ENCODE measurements at regions not wholly inside any gene's neighbourhood (a gene's known extent, or its start where the extent isn't known, plus 50 kb on each side); places are given as distances from the start of the nearest gene placed in this dataset.

DNA sequence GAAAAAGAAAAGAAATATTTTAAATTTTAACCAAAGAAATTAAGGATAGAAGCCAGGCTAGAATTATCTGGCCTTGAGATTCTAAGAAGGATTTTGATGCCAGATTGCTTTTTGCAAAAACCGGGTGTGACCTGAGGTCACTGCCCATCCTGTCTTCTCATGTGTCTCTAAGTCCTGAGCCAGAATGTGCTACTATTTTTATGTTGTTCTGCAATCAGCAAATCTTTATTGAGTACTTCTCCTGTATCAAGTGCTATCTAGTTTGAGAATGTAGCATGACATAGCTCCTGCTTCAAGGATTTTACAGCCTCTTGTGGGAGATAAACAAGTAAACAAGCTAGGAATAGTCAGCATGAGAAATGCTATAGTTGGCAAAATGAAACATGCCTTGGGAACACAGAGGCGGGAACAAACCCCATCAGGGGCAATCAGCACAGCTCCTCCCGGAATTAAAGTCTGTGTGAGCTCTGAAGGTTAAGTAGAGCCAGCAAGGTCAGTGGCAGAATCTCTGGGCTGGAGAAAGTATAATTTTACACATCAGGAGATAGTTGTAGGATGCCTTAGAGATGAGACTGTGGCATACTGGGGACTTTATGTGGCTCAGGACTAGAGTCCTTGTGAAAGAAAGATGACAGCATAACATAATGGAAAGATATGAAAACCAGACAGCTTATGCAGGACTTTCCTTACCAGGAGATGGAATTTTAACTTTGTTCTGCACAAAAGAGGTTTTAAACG lies 899.5 kb upstream of the SLC10A2 start:
- intact Hi-C loops (cut with DNase I; ENCODE audit: low total_unique reads), result no loop called here
- Histone ChIP-seq H3K36me3 (no peaks in the 10 kb centered on the region), H3K9me3 (no peaks in the 10 kb centered on the region), H3K27me3 (no peaks in the 10 kb centered on the region), H3K4me3 (no peak overlapping the region), H3K27ac (no peak overlapping the region), H3K4me1 (peaks cover 0 to 6% of the 10 kb centered on the region in 2 donors)
- TF ChIP-seq CTCF (IDR thresholded peaks at IDR 0.05) (no peak), POLR2AphosphoS5 (IDR thresholded peaks at IDR 0.05) (no peak), POLR2A (IDR thresholded peaks at IDR 0.05) (no peak)
- DNase-seq (ENCODE audit: low spot score in 2 of 2), result no peak

GRCh38 chr13:103961784-103962183 lies 895.6 kb upstream of the SLC10A2 start:
- no peak overlapping the region for H3K4me3 ChIP-seq
- intact Hi-C loops (cut with DNase I; ENCODE audit: low total_unique reads), result no loop called here
- H3K27ac ChIP-seq, result no peak overlapping the region
- peaks cover 0 to 6% of the 10 kb centered on the region in 2 donors for H3K4me1 ChIP-seq
- H3K9me3 ChIP-seq, result no peaks in the 10 kb centered on the region
- TF ChIP-seq POLR2A (IDR thresholded peaks at IDR 0.05), result no peak
- TF ChIP-seq POLR2AphosphoS5 (IDR thresholded peaks at IDR 0.05), result no peak
- no peaks in the 10 kb centered on the region for H3K36me3 ChIP-seq
- no peak for DNase-seq (ENCODE audit: low spot score in 2 of 2)
- H3K27me3 ChIP-seq, result no peaks in the 10 kb centered on the region

DNA sequence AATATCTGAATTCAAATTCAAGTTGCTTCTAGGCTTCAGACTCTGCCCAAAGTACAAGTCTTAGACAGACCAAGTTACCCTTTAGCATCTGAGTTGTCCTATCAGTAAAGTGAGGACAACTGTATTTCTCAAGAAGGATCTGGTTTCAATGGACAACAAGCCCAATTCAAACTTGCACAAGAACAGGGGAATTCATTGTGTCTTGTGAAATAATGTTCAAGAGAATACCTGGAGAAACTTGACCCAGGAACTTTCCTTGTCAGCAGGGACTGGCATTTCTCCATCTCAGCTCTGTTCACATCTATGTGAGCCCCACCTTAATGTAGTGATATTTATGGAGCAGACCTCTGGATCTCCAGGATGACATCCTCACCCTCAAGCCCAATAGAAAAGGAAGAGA lies 894.9 kb upstream of the SLC10A2 start:
- Histone ChIP-seq H3K36me3 (no peaks in the 10 kb centered on the region), H3K27me3 (no peaks in the 10 kb centered on the region), H3K27ac (no peak overlapping the region), H3K9me3 (no peaks in the 10 kb centered on the region), H3K4me3 (no peak overlapping the region), H3K4me1 (peaks cover 0 to 6% of the 10 kb centered on the region in 2 donors)
- no peak for DNase-seq (ENCODE audit: low spot score in 2 of 2)
- intact Hi-C loops (cut with DNase I; ENCODE audit: low total_unique reads), result no loop called here
- TF ChIP-seq POLR2AphosphoS5 (IDR thresholded peaks at IDR 0.05) (no peak), CTCF (IDR thresholded peaks at IDR 0.05) (no peak), POLR2A (IDR thresholded peaks at IDR 0.05) (no peak)

GRCh38 chr13:103960001-103960400 lies 893.8 kb upstream of the SLC10A2 start:
- H3K27ac ChIP-seq, result no peak overlapping the region
- no peaks in the 10 kb centered on the region for H3K27me3 ChIP-seq
- H3K4me3 ChIP-seq, result no peak overlapping the region
- no peak for TF ChIP-seq POLR2AphosphoS5 (IDR thresholded peaks at IDR 0.05)
- TF ChIP-seq POLR2A (IDR thresholded peaks at IDR 0.05), result no peak
- no peak for TF ChIP-seq CTCF (IDR thresholded peaks at IDR 0.05)
- DNase-seq (ENCODE audit: low spot score in 2 of 2), result no peak
- H3K36me3 ChIP-seq, result no peaks in the 10 kb centered on the region
- intact Hi-C loops (cut with DNase I; ENCODE audit: low total_unique reads), result no loop called here
- no peaks in the 10 kb centered on the region for H3K9me3 ChIP-seq
- H3K4me1 ChIP-seq, result peaks cover 0 to 6% of the 10 kb centered on the region in 2 donors

DNA sequence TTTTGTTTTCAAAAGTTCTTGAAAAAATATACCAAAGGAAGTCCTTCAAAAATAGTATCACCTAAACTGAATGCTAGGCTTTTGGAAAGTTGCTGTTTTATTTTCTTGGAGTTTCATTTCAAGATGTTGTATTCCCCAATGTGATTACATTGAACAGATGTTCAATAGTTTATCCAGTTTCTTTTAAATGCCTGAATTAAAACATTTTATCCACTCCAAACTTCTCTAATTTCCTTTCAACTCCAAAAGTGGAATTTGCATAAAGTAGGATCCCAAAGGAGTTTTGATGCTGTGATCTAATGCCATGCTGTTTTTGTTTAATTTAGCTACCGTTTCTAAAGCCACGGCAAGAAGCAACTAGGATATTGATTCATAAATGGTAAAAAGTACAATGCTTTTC lies 892.5 kb upstream of the SLC10A2 start:
- Histone ChIP-seq H3K4me1 (peaks cover 0 to 6% of the 10 kb centered on the region in 2 donors), H3K36me3 (no peaks in the 10 kb centered on the region), H3K27me3 (no peaks in the 10 kb centered on the region), H3K9me3 (no peaks in the 10 kb centered on the region), H3K4me3 (no peak overlapping the region), H3K27ac (no peak overlapping the region)
- DNase-seq (ENCODE audit: low spot score in 2 of 2), result no peak
- intact Hi-C loops (cut with DNase I; ENCODE audit: low total_unique reads), result no loop called here
- TF ChIP-seq CTCF (IDR thresholded peaks at IDR 0.05) (no peak), POLR2AphosphoS5 (IDR thresholded peaks at IDR 0.05) (no peak), POLR2A (IDR thresholded peaks at IDR 0.05) (no peak)

All from breast epithelium (tissue), 4 donors.